Endodermal cell (in vitro differentiated cells): ENCODE measurements at regions not wholly inside any gene's neighbourhood (a gene's known extent, or its start where the extent isn't known, plus 50 kb on each side); places are given as distances from the start of the nearest gene placed in this dataset.
A peak's percentile ranks its signal among the peaks of the same experiment; 100 is the strongest.
"Not testable (repeated sequence)": the region's sequence is repeated elsewhere in the genome, so short reads cannot be mapped to it uniquely, and the experiment has no call there.

Experiments
- DNase-seq: peaks from one replicate; pipeline ENCODE4 v3.0.0-alpha.2; 2017
- H3K27ac ChIP-seq: 2 replicates; pipeline ENCODE4 v1.5.1; 2013; ENCODE audit warnings: mild to moderate bottlenecking, low read depth, low read length, moderate library complexity
- H3K27me3 ChIP-seq: 2 replicates; pipeline ENCODE4 v1.6.1; 2013; ENCODE audit warnings: mild to moderate bottlenecking, low read length, moderate library complexity; ENCODE audit not compliant: insufficient read depth, control insufficient read depth, poor library complexity, severe bottlenecking
- H3K36me3 ChIP-seq: 2 replicates; pipeline ENCODE4 v1.7.0; 2013; ENCODE audit warnings: mild to moderate bottlenecking, low read length, moderate library complexity; ENCODE audit not compliant: control insufficient read depth, insufficient read depth
- H3K4me1 ChIP-seq: one replicate; pipeline ENCODE4 v1.7.0; 2013; ENCODE audit warnings: low read length; ENCODE audit not compliant: control insufficient read depth, insufficient read depth
- H3K4me3 ChIP-seq: 2 replicates; pipeline ENCODE4 v1.5.1; 2013; ENCODE audit warnings: mild to moderate bottlenecking, low read length, moderate library complexity
- H3K9ac ChIP-seq: 2 replicates; pipeline ENCODE4 v1.6.1; 2013; ENCODE audit warnings: mild to moderate bottlenecking, low read length, moderate library complexity; ENCODE audit not compliant: poor library complexity, severe bottlenecking; ENCODE audit errors: extremely low read depth
- H3K9me3 ChIP-seq: 2 replicates; pipeline ENCODE4 v1.6.1; 2013; ENCODE audit warnings: mild to moderate bottlenecking, low read length, moderate library complexity; ENCODE audit not compliant: control insufficient read depth
- H3K27ac Mint-ChIP-seq: 2 replicates; pipeline ENCODE4 v1.8.0; 2020; ENCODE audit warnings: mixed read lengths
- H3K27me3 Mint-ChIP-seq: 2 replicates; pipeline ENCODE4 v1.8.0; 2021; ENCODE audit warnings: mild to moderate bottlenecking, mixed read lengths; ENCODE audit not compliant: insufficient read depth
- H3K36me3 Mint-ChIP-seq: 2 replicates; pipeline ENCODE4 v1.8.0; 2020; ENCODE audit warnings: low read depth, mixed read lengths
- H3K4me1 Mint-ChIP-seq: 2 replicates; pipeline ENCODE4 v1.8.0; 2020; ENCODE audit warnings: mixed read lengths
- H3K4me3 Mint-ChIP-seq: 2 replicates; pipeline ENCODE4 v1.8.0; 2020; ENCODE audit warnings: mild to moderate bottlenecking, moderate library complexity, mixed read lengths
- H3K9me3 Mint-ChIP-seq: 2 replicates; pipeline ENCODE4 v1.8.0; 2020; ENCODE audit warnings: mild to moderate bottlenecking, mixed read lengths
- CTCF ChIP-seq: fragments of 200-600 bp; sonication (generic); conservative IDR thresholded peaks from 2 replicates; pipeline ENCODE4 v1.5.0; 2021; ENCODE audit warnings: antibody characterized with exemption, mild to moderate bottlenecking
- WGBS, 2 experiments: methylation state at CpG; one replicate each; pipeline versions ENCODE4 v1.1.5 to v1.1.7; 2013; ENCODE audit warnings: missing lambda C conversion rate in 2 of 2, mixed read lengths in 1 of 2; ENCODE audit not compliant: insufficient coverage in 1 of 2, insufficient read length in 1 of 2; 5-methylcytosine and 5-hydroxymethylcytosine counted together

GRCh38 chr9:2427120-2427891 lies 194.3 kb upstream of the VLDLR start:
- peaks cover 39% of the 10 kb centered on the region for H3K27me3 Mint-ChIP-seq
- no peak overlapping the region for H3K27ac Mint-ChIP-seq

GRCh38 chr9:2439957-2440356 lies 181.6 kb upstream of the VLDLR start:
- Mint-ChIP-seq H3K27ac (no peak overlapping the region), H3K36me3 (peaks cover 28% of the 10 kb centered on the region), H3K4me3 (no peak overlapping the region), H3K9me3 (peaks cover 75% of the 10 kb centered on the region), H3K27me3 (peaks cover 3% of the 10 kb centered on the region), H3K4me1 (no peaks in the 10 kb centered on the region)
- peaks cover 77% of the 10 kb centered on the region for H3K9me3 ChIP-seq
- WGBS, 2 experiments = 66 to 86% methylated on average over 2 to 3 of the region's 3 CpGs
- no peak for TF ChIP-seq CTCF
- H3K4me1 ChIP-seq = no peaks in the 10 kb centered on the region
- H3K9ac ChIP-seq = no peak overlapping the region
- H3K27ac ChIP-seq = no peak overlapping the region
- no peak for DNase-seq
- H3K27me3 ChIP-seq = no peaks in the 10 kb centered on the region
- H3K4me3 ChIP-seq = peak overlapping the region; percentile 53
- no peaks in the 10 kb centered on the region for H3K36me3 ChIP-seq

More at GRCh38 chr9:2427120-2427891, 194.3 kb upstream of the VLDLR start:
- Mint-ChIP-seq H3K4me1 (no peaks in the 10 kb centered on the region), H3K9me3 (peaks cover 4% of the 10 kb centered on the region), H3K36me3 (no peaks in the 10 kb centered on the region), H3K4me3 (no peak overlapping the region)
- Histone ChIP-seq H3K27me3 (no peaks in the 10 kb centered on the region), H3K36me3 (no peaks in the 10 kb centered on the region), H3K27ac (no peak overlapping the region), H3K4me3 (no peak overlapping the region), H3K9me3 (peaks cover 7% of the 10 kb centered on the region), H3K9ac (no peak overlapping the region), H3K4me1 (no peaks in the 10 kb centered on the region)
- DNase-seq = no peak
- TF ChIP-seq CTCF = no peak
- 94 to 95% methylated on average over 7 to 10 of the region's 10 CpGs for WGBS, 2 experiments

GRCh38 chr9:2443933-2444332 lies 177.7 kb upstream of the VLDLR start:
- not testable (repeated sequence) for H3K9ac ChIP-seq, H3K36me3 ChIP-seq, H3K4me1 Mint-ChIP-seq, H3K27me3 Mint-ChIP-seq, H3K27me3 ChIP-seq, H3K4me3 ChIP-seq, H3K27ac ChIP-seq, H3K27ac Mint-ChIP-seq, H3K4me3 Mint-ChIP-seq, H3K4me1 ChIP-seq, DNase-seq
- Mint-ChIP-seq H3K9me3 (peaks cover 46% of the 10 kb centered on the region), H3K36me3 (peaks cover 21% of the 10 kb centered on the region)
- peaks cover 40% of the 10 kb centered on the region for H3K9me3 ChIP-seq
- 91 to 100% methylated on average over 1 of the region's 1 CpG for WGBS, 2 experiments
